VCaP (cell line): ENCODE measurements at regions not wholly inside any gene's neighbourhood (a gene's known extent, or its start where the extent isn't known, plus 50 kb on each side); places are given as distances from the start of the nearest gene placed in this dataset.
"Not testable (repeated sequence)": the region's sequence is repeated elsewhere in the genome, so short reads cannot be mapped to it uniquely, and the experiment has no call there.

Experiments used
- H3K27ac ChIP-seq: fragments of 450-650 bp; 2 replicates; pipeline ENCODE4 v1.5.1; 2017
- TF ChIP-seq, protein P1 (sequence below): fragments of 450-650 bp; conservative IDR thresholded peaks from 2 replicates; pipeline ENCODE4 v1.5.1; 2017; ENCODE audit warnings: mild to moderate bottlenecking, moderate library complexity

DNA sequence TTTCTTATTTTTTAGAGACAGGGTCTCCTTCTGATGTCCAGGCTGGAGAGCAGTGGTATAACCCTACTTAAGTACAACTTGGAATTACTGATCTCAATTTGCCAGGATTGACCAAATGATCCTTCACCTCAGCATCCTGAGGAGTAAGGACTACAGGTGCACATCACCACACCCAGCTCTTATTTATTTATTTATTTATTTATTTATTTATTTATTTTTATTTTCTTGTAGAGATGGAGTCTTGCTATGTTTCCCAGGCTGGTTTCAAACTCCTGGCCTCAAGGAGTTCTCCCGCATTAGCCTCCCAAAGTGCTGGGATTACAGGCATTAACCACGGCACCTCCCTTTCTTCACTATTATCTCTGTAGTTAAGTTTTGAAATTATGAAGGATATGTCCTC is 117.5 kb upstream of the NEGR1 start:
- TF ChIP-seq, protein P1, sequence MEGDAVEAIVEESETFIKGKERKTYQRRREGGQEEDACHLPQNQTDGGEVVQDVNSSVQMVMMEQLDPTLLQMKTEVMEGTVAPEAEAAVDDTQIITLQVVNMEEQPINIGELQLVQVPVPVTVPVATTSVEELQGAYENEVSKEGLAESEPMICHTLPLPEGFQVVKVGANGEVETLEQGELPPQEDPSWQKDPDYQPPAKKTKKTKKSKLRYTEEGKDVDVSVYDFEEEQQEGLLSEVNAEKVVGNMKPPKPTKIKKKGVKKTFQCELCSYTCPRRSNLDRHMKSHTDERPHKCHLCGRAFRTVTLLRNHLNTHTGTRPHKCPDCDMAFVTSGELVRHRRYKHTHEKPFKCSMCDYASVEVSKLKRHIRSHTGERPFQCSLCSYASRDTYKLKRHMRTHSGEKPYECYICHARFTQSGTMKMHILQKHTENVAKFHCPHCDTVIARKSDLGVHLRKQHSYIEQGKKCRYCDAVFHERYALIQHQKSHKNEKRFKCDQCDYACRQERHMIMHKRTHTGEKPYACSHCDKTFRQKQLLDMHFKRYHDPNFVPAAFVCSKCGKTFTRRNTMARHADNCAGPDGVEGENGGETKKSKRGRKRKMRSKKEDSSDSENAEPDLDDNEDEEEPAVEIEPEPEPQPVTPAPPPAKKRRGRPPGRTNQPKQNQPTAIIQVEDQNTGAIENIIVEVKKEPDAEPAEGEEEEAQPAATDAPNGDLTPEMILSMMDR = no peak
- H3K27ac ChIP-seq = no peak overlapping the region

DNA sequence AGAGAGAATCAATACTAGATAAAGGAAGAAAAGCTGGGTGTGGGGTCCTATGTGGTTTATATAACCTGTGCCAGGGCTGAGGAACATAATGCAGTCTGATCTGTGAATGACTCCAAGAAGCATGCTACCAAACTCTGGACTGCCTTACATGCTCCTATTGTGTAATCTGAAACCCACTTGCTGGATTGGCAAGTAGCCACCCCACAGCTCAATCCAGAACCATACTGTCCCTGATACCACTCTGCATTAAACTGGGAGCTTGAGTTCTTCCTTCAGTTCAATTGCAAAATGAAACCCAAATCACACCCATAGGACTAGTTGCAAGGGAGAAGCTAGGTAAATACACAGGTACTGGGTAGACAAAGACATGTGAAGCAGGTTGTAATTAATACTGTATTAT is 115.4 kb upstream of the NEGR1 start:
- TF ChIP-seq, protein P1 = no peak
- H3K27ac ChIP-seq = no peak overlapping the region

- TF ChIP-seq, protein P1 = no peak
- H3K27ac ChIP-seq = no peak overlapping the region
These were observed 112.1 kb upstream of the NEGR1 start for GRCh38 chr1:72394457-72394856.

GRCh38 chr1:72379072-72379471 is 96.7 kb upstream of the NEGR1 start:
- TF ChIP-seq, protein P1 = no peak
- no peak overlapping the region for H3K27ac ChIP-seq

GRCh38 chr1:72375226-72375625 is 92.9 kb upstream of the NEGR1 start:
- H3K27ac ChIP-seq = no peak overlapping the region
- TF ChIP-seq, protein P1 = no peak

- TF ChIP-seq, protein P1 = no peak
- no peak overlapping the region for H3K27ac ChIP-seq
These were observed 89.1 kb upstream of the NEGR1 start for GRCh38 chr1:72371259-72372035.

- H3K27ac ChIP-seq = not testable (repeated sequence)
These were observed 88.5 kb upstream of the NEGR1 start for GRCh38 chr1:72370836-72371235.

DNA sequence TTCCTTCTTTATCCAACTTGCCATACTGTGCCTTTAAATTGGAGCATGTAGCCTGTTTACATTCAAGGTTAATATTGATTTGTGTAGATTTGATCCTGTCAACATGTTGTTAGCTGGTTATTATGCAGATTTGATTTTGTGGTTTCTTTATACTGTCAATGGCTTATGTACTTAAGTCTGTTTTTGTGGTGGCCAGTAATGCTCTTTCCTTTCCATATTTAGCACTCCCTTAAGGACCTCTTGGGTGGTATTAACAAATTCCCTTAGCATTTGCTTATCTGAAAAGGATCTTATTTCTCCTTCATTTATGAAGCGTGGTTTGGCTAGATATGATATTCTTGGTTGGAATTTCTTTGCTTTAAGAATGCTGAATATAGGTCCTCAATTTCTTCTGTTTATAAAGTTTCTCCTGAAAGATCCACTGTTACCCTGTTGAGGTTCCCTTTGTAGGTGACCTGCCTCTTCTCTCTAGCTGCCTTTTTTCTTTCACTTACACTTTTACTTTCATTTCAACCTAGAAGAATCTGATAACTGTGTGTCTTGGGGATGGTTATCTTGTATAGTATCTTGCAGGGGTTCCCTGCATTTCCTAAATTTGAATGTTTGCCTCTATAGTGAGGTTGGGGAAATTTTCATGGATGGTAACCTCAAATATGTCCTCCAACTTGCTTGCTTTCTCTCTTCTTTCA is 86.9 kb upstream of the NEGR1 start:
- no peak overlapping the region for H3K27ac ChIP-seq
- TF ChIP-seq, protein P1 = no peak
